Activated naive CD4-positive, alpha-beta T cell treated with anti-CD3 and anti-CD28 coated beads, Interleukin-2, amount 50 U/mL, for 16 hours (primary cell): ENCODE measurements at regions not wholly inside any gene's neighbourhood (a gene's known extent, or its start where the extent isn't known, plus 50 kb on each side); places are given as distances from the start of the nearest gene placed in this dataset.

Experiments
- DNase-seq: peaks from one replicate; pipeline ENCODE4 v3.0.0-alpha.2; 2020

- no peak for DNase-seq
These were observed 520.8 kb downstream of the EPM2A start for GRCh38 chr6:145214570-145214969.

GRCh38 chr6:145224450-145224849 lies 510.9 kb downstream of the EPM2A start:
- DNase-seq, result no peak

- no peak for DNase-seq
These were observed 509.8 kb downstream of the EPM2A start for GRCh38 chr6:145225500-145225899.

DNA sequence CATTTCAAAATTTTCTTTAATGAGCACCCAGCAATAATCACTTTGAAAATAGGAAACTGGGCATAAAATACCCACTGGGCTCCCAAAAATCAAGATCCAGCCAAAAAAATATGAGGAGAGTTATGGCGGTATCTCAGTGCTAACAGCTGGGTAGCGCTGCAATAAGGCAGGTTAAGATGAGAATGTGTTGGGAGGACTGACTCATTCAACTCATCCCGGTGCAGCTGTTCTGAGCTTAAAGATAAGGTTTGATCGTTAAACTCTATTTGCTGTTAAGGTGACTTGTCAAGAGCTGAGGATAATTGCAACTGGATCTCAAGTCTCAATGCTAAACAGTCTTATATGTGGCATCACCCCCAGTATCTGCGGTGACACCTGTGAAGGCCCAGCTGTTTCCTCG lies 507.7 kb downstream of the EPM2A start:
- no peak for DNase-seq

DNA sequence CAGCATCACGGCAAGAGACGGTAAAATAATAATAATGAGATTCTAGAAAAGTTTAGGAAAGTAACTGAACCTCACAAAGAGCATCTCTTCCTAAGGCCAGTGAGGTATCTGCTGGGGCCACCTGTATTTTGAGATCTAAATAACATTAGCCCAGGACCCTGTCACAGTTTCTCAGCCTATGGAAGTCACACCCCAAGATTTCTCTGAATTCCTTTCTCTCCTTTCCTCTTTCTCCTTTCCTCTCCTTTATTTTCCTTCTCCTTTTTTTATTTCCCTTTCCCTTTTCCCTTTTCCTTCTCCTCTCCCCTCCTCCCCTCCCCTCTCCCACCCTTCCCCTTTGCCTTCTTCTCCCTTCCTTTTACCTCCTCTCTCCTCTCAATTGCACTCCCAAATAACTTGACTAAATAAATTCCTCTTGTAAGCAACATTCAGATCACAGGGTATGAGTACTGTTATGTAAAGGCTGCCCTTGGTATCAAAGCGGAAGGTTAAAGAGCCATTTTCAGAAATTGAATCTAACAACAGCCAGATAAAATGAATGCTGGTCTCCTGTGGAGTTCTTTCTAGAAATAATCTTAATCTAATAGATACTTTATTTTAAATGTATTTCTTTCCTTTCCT lies 506.2 kb downstream of the EPM2A start:
- no peak for DNase-seq

GRCh38 chr6:145233955-145234354 lies 501.4 kb downstream of the EPM2A start:
- DNase-seq, result no peak

- no peak for DNase-seq
These were observed 500.1 kb downstream of the EPM2A start for GRCh38 chr6:145235207-145235606.

GRCh38 chr6:145238787-145239186 lies 496.5 kb downstream of the EPM2A start:
- DNase-seq, result no peak

DNA sequence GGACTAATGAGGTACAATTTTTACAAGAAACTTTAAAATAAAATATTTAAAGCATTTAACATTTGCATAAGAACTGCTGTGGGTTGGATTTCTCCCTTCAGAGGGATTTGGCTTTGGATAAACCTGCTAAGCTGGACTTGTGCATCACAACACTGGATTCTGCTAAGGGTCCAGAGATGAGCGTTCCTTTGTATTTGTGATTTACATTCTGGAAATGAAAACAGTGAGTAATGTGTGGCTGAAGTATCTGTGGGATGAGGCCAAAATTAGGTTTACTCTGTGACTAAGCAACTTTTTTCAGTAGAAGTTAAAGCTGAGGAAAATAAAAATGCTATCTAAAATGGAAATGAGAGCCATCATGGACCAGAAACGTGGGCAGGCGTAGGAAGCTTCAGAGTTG lies 494.3 kb downstream of the EPM2A start:
- DNase-seq, result no peak

- no peak for DNase-seq
These were observed 493.6 kb downstream of the EPM2A start for GRCh38 chr6:145241721-145242120.

DNA sequence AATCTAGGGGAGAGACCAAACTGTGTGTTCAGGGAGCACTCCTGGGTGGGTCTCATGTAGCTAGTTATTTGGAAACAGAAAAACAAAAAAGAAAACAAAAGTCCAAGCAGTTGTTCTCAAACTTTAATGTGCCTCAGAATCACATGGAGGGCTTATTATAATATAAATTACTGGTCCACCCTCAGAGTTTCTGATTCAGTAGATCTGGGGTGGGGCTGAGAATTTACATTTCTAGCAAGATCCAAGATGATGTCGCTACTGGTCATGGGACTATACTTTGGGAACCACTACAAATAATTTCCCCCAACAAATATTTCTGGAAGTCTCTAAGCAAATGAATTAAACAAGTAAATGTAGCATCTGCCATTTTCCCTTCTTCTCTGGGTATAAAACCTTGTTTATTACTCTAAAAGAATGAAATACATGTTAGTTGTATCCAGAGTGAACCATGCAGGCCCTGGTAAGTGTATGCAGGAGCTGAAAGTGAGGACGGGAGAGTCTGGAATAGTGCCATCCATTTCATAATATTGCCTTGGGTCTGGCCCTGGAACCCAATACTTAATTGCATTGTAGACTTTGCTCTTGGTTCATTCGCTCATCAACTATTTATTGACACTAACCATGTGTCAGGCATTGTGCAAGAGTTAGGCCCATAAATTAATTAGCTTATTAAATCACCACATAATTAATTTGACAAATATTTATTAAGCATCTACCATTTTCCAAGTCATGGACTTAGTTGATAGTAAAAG lies 490.8 kb downstream of the EPM2A start:
- DNase-seq, result no peak

DNA sequence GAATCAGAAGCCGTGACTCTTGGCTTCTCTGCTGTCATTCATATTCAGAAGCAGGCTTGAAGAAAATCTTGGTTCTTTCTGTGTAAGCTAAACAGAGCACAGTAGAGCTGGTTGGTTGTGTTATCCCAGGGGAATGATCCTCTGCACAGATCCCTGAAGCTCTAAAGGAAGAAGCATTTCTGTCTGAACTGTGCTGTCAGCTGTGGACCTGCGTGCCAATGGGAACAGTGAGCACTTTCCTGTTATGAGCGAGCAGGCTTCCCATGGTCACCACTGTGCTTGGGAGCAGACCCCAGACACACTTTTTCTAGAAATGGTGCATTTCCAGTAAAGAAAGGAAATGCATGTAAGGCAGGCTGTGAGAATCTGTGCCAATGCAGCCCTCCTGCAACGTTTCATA lies 490.2 kb downstream of the EPM2A start:
- no peak for DNase-seq

DNA sequence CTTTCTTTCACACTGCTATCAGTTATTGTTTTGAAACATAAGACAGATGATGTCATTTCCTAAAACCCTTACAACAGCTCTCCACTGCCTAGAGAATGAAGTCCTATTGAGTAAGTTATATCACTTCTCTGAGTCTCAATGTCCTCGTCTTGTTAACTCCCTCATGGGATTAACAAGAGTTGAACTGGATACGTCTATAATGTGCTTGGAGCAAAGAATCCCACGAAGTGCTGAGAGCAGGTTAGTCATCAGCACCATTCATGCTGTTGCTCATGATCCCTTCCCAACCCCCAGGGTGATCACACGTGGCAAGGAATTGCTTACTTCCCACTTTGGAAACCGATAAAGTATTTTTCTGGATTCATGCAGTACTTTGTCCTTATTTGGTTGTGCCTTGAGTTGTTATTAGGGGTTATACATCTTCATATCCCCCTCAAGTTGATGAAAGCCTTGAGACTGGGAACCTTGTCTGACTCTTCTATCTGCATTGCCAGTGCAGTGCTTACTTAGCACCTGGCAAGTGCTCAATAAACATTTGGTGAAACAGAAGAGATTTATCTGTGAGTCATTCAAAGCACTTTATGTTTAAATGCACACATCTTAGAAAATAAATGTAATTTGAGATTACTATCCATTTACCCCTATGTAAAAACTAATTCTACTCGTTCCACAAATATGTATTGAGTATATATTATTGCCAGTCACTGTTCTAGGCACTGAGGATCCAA lies 487.5 kb downstream of the EPM2A start:
- DNase-seq, result no peak

GRCh38 chr6:145250436-145250835 lies 484.9 kb downstream of the EPM2A start:
- DNase-seq, result no peak

DNA sequence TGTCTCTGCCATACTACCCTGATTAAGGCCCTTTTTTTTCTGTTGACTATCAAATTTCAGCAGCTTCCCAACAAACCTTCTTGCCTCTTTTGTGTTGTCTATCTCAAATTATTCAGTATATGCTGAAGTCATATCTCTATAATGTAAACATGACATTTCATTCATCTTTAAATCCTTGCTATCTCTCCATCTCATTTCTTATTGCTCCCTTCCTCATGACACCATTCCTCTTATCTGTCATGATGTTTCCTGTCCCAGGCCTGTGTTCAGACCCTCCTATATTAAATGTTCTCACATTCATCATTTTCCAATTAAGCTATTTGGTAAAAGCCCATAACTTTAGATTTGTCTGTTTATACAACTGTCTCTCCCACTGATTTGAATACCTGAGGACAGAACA lies 482.6 kb downstream of the EPM2A start:
- DNase-seq, result no peak

DNA sequence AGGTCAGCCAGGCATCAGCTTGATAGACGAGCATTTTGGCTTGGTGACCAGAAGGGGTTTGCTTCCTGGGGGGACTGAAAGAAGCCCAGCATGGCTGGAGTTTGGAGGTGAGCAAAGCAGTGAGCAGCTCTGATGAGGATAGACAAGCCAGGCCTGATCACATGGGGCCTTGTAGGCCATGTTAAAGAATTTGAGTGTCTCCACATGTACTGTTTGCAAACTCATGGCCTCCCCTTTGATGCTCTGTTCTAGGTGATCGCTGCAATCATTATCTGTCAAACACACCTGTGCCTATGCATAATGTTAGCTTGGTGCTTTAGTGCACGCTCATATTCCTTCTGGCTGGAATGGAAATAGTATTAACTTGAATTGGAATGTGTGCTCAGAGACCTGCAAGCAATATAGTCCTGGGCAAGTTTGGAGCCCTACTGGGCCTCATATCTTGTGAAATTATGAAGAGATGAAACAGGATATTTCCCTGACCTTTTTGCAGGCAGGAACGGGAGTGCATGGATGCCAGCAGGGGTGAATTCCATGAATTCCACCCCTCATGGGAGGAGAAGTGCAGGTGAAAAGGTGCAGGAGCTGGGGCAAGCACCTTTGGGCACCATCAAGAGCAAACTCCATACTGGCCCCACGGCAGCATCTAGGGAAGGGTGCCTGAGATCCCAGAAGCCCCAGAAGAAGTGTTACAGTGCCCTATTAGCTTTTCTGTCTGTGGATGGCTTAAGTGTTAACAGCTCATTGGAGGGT lies 480.5 kb downstream of the EPM2A start:
- no peak for DNase-seq

DNA sequence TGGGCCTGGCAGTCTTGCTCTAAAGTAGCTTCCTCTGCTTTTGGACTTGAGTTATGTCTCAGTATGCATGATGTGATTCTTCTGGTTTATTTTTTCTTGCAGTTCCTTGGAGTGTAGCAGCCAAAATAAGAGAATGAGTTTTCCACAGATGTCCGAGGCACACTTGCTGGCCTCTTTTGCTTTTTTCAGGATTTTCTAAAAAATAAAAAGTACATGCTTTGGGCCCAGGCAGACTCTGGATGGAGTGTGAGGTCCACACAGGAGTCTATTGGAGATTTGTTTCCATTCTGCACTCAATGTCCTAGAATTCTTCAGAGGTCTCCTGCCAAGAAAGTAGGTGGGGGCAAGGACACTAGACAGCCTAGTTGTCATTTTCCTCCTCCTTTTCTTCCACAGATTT lies 477.6 kb downstream of the EPM2A start:
- DNase-seq, result no peak

DNA sequence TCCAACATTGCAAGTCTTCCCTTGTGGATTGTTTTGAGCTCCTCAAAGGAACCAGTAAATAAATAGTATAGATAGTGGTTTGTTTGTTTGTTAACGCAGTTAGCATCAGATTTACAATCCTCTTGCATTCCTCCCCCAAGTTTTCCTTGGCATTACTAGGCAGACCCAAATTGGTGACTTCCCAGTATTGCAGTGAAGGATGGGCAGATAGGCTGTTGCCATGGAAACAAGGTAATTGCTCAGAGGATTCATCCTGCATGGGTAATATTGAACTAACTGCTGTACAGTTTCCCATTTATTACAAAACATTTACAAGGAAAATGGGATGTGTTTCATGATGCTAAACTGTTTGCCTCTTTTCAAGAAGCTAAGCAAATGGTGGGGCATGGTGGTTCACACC lies 477.2 kb downstream of the EPM2A start:
- no peak for DNase-seq

DNA sequence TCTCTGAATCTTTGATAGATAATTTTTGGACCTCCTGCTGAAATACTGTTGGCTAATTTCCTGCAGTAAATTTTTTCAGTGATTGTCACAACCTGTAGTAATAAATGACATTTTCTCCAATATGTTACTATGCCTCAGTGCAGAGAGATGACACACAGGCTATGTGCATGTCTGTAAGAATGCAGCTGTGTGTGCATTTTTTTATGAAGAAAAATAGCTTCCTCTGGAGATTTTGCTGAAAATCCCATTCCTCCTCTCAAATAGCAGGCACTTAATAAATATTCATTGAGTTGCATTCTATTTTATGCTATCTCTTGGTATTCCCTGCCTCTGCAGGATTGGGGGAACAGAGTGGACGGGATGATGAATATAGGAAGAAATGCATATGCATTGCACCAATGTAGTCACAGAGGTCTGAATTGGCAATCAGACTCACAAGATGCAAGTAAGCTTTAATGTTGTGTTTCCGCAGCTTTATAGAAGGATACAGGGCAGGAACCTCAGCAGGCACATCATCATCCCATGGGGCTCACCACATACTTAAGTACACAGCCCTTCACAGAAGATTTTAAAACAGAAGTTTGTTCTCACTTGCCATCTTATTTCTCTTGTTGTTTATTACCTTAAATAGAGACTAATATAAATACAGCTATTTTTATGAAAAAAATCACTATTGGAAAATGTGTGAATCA lies 474.7 kb downstream of the EPM2A start:
- DNase-seq, result no peak

GRCh38 chr6:145261758-145262157 lies 473.6 kb downstream of the EPM2A start:
- DNase-seq, result no peak

- no peak for DNase-seq
These were observed 472.5 kb downstream of the EPM2A start for GRCh38 chr6:145262771-145263170.

DNA sequence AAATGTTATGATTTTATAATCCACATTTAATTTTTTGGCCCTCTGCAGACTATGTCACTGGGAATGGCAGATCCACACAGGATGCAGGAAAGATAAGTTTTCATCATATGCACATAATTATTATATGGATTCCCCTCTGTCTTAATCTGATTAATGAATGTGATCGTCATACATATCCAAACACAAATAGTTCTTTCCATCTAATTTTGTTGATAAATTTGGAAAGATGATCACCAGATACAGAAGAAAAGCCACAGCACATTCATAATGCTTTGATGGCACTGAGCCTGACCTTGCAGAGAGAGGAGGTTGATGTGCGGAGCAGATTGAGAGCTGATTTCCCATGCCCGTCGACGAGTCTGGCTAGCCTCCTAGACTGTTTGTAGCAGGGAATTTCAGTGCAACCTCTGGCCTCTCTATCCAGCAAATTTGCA lies 471.5 kb downstream of the EPM2A start:
- DNase-seq, result no peak
